Psoas muscle (tissue), 7 donors: ENCODE measurements at regions not wholly inside any gene's neighbourhood (a gene's known extent, or its start where the extent isn't known, plus 50 kb on each side); places are given as distances from the start of the nearest gene placed in this dataset.
"Not testable (repeated sequence)": the region's sequence is repeated elsewhere in the genome, so short reads cannot be mapped to it uniquely, and the experiment has no call there.

Experiments used
- ATAC-seq, 4 donors: fragments of 200-7000 bp; cut with Tn5 transposase; one replicate each; pipeline ENCODE4 v1.9.1; 2020; ENCODE audit warnings: moderate library complexity in 3 of 4, mild to moderate bottlenecking in 2 of 4
- DNase-seq, 2 donors: peaks; one replicate each; pipeline ENCODE4 v3.0.0-alpha.2; 2020
- H3K27ac ChIP-seq: fragments of 200-600 bp; one replicate; pipeline ENCODE4 v1.8.0; 2022
- H3K27me3 ChIP-seq, 3 donors: fragments of 200-600 bp in 1 of 3; one replicate each; pipeline versions ENCODE4 v1.6.1 to v1.8.0; 2013 to 2022; ENCODE audit warnings: low read length in 2 of 3, mild to moderate bottlenecking in 2 of 3, moderate library complexity in 1 of 3; ENCODE audit not compliant: insufficient read depth in 3 of 3
- H3K36me3 ChIP-seq, 2 donors: fragments of 200-600 bp in 1 of 2; one replicate each; pipeline versions ENCODE4 v1.6.1 to v1.8.0; 2013 to 2022; ENCODE audit warnings: low read depth in 1 of 2, mild to moderate bottlenecking in 1 of 2, moderate library complexity in 1 of 2; ENCODE audit not compliant: insufficient read depth in 1 of 2
- H3K4me1 ChIP-seq: fragments of 200-600 bp; one replicate; pipeline ENCODE4 v1.8.0; 2022
- H3K4me3 ChIP-seq: fragments of 200-600 bp; one replicate; pipeline ENCODE4 v1.8.0; 2022; ENCODE audit warnings: mild to moderate bottlenecking
- H3K9me3 ChIP-seq: fragments of 200-600 bp; one replicate; pipeline ENCODE4 v1.8.0; 2022
- WGBS, 3 donors: extraction: QIAGEN DNeasy Blood & Tissue Kit; methylation state at CpG; one replicate each; pipeline versions ENCODE4 v1.1.6 to v1.1.7; 2013; 5-methylcytosine and 5-hydroxymethylcytosine counted together
- intact Hi-C, 2 donors: fragments of 100-400 bp; cut with DNase I; formaldehyde crosslinking; loops; one replicate each; pipeline versions ENCODE4 v1.11.0 to v1.14.2; 2022
- TF ChIP-seq, protein P1 (sequence below): fragments of 200-600 bp; IDR thresholded peaks from one replicate; pipeline ENCODE4 v1.8.0; 2022; ENCODE audit warnings: antibody characterized with exemption
- donor health status: healthy with polysubstance abuse.
- donor health status: DM: no; HTN: no; CAD: no; lungs with moderate emphysema.
- donor health status: Bipolar disorder and iron deficiency.
- donor health status: healthy.
- donor health status: DM: yes; HTN: yes; CAD: no.
- donor health status: DM: no; HTN: no; CAD: no.
- donor health status: DM: yes; HTN: yes; CAD: no.

DNA sequence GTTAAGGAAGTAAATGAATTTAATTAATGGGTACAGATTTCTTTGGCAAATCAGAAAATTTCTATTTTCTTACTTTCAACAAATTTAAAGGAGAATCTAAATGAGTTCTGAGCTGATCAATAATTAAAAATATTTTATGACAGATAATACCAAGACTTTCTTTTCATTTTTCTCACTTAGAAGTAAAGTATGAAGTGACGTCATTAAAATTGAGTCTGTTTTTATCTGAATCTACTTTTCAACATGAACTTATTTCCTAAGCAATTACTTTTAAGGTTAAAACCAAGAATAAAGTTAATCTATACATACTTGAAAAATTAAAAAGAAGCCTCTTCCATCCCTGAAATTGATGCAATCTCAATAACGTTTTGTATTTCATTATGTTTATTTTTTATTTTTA lies 552.8 kb upstream of the ST8SIA4 start:
- Histone ChIP-seq H3K36me3 (no peaks in the 10 kb centered on the region), H3K4me3 (no peak overlapping the region), H3K9me3 (no peaks in the 10 kb centered on the region), H3K27me3 (no peaks in the 10 kb centered on the region), H3K4me1 (no peaks in the 10 kb centered on the region), H3K27ac (no peak overlapping the region)
- TF ChIP-seq, protein P1, sequence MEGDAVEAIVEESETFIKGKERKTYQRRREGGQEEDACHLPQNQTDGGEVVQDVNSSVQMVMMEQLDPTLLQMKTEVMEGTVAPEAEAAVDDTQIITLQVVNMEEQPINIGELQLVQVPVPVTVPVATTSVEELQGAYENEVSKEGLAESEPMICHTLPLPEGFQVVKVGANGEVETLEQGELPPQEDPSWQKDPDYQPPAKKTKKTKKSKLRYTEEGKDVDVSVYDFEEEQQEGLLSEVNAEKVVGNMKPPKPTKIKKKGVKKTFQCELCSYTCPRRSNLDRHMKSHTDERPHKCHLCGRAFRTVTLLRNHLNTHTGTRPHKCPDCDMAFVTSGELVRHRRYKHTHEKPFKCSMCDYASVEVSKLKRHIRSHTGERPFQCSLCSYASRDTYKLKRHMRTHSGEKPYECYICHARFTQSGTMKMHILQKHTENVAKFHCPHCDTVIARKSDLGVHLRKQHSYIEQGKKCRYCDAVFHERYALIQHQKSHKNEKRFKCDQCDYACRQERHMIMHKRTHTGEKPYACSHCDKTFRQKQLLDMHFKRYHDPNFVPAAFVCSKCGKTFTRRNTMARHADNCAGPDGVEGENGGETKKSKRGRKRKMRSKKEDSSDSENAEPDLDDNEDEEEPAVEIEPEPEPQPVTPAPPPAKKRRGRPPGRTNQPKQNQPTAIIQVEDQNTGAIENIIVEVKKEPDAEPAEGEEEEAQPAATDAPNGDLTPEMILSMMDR = no peak
- ATAC-seq (no peak), DNase-seq (no peak)
- WGBS, 3 donors = 71 to 81% (median 75%) methylated on average over 2 of the region's 2 CpGs
- intact Hi-C loops = no loop called here

DNA sequence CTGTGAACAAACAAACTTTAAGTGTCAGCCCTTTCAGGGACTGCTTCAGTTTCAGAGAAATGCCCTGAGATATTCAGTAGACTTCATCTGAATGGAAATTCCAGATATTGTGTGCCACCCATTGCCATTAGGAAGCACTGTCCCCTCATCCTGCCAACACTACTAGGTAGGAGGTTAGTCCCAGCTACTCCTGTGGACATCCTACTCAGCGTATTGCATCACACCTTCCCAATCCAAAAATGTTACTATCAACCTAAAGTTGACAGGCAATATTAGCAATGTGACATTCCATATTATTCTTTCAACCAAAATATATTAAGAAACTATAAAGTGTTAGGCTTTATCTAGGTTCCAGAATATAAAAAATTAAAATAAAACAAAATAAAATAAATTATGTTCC lies 552.0 kb upstream of the ST8SIA4 start:
- Histone ChIP-seq H3K4me1 (no peaks in the 10 kb centered on the region), H3K36me3 (no peaks in the 10 kb centered on the region), H3K4me3 (no peak overlapping the region), H3K27me3 (no peaks in the 10 kb centered on the region), H3K9me3 (no peaks in the 10 kb centered on the region), H3K27ac (no peak overlapping the region)
- no peak for DNase-seq
- TF ChIP-seq, protein P1 = no peak
- no peak for ATAC-seq
- WGBS, 3 donors = 90 to 92% (median 91%) methylated on average over 1 of the region's 1 CpG
- intact Hi-C loops = no loop called here

DNA sequence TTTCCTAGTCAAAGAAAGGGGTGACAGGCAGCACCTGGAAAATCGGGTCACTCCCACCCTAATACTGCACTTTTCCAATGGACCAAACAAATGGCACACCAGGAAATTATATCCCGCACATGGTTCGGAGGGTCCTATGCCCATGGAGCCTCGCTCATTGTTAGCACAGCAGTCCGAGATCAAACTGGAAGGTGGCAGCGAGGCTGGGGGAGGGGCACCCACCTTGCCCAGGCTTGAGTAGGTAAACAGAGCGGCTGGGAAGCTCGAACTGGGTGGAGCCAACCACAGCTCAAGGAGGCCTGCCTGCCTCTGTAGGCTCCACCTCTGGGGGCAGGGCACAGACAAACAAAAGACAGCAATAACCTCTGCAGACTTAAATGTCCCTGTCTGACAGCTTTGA lies 539.2 kb upstream of the ST8SIA4 start:
- intact Hi-C loops, H3K27me3 ChIP-seq, DNase-seq, H3K27ac ChIP-seq, H3K9me3 ChIP-seq, H3K36me3 ChIP-seq, H3K4me3 ChIP-seq, ATAC-seq, H3K4me1 ChIP-seq: not testable (repeated sequence)
- WGBS, 3 donors = 91 to 94% (median 92%) methylated on average over 8 of the region's 8 CpGs

DNA sequence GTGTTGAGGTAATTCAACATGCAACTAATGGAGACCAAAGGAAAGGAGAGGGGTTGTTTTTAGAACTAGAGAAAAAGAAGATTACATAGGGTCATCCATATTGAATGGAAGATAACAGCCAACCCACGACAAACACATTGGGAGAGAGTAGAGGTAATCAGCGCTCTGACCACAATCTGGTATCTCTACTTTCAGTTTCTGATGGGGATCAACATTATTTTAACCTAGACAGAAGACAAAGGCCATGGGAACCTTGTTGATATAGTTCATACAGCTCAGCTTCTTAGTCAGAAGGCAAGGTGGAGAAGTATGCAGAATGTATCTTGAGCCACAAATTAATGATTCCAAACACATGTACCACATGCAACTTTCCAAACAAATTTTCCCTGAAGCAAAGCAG lies 537.1 kb upstream of the ST8SIA4 start:
- H3K27me3 ChIP-seq = no peaks in the 10 kb centered on the region
- no peak overlapping the region for H3K4me3 ChIP-seq
- no peaks in the 10 kb centered on the region for H3K9me3 ChIP-seq
- DNase-seq = no peak
- intact Hi-C loops = no loop called here
- 79 to 91% (median 88%) methylated on average over 2 of the region's 2 CpGs for WGBS, 3 donors
- H3K27ac ChIP-seq = no peak overlapping the region
- no peak for ATAC-seq
- TF ChIP-seq, protein P1 = no peak
- no peaks in the 10 kb centered on the region for H3K36me3 ChIP-seq
- no peaks in the 10 kb centered on the region for H3K4me1 ChIP-seq

DNA sequence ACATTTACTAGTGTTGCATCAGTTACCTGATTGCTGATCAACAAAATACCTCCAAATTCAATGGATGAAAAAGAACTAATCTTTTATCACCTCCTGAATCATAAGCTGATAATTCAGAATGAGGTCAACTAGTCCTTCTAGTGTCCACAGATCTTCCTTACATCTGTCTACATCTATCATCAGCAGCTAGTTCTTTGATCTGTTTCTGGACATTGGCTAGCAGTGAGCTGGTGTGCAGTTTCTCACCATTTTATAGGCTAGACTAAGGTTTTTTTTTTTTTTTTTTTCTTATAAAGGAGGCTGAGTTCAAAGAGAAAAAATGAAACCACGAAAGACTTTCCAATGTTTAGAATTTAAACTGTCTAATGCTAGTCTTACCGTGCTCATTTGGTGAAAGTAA lies 534.3 kb upstream of the ST8SIA4 start:
- TF ChIP-seq, protein P1 = no peak
- 44 to 48% (median 48%) methylated on average over 2 of the region's 2 CpGs for WGBS, 3 donors
- ATAC-seq = no peak
- intact Hi-C loops = no loop called here
- Histone ChIP-seq H3K27me3 (no peaks in the 10 kb centered on the region), H3K9me3 (no peaks in the 10 kb centered on the region), H3K36me3 (no peaks in the 10 kb centered on the region), H3K4me3 (no peak overlapping the region), H3K4me1 (no peaks in the 10 kb centered on the region), H3K27ac (no peak overlapping the region)
- no peak for DNase-seq
